ENCODE measurements at regions not wholly inside any gene's neighbourhood (a gene's known extent, or its start where the extent isn't known, plus 50 kb on each side); places are given as distances from the start of the nearest gene placed in this dataset.

GRCh38 chr3:137958636-137959035 is 51.3 kb upstream of the CLDN18 start:
- DNase-seq (ENCODE audit: low read depth in 3 of 3, low spot score in 1 of 3): no peak

Data from stimulated activated CD4-positive, alpha-beta T cell treated with anti-CD3 and anti-CD28 coated beads, TNF-alpha, amount 100 ng/mL, for 1 hour (primary cell).